GM12873 (cell line): ENCODE measurements at regions not wholly inside any gene's neighbourhood (a gene's known extent, or its start where the extent isn't known, plus 50 kb on each side); places are given as distances from the start of the nearest gene placed in this dataset.

Experiments used
- TF ChIP-seq, protein P1 (sequence below): IDR thresholded peaks from 2 replicates; pipeline ENCODE4 v1.5.1; 2012; ENCODE audit warnings: low read depth, mild to moderate bottlenecking, moderate library complexity, low read length, control low read depth; ENCODE audit not compliant: insufficient read depth; ENCODE audit errors: missing control alignments

DNA sequence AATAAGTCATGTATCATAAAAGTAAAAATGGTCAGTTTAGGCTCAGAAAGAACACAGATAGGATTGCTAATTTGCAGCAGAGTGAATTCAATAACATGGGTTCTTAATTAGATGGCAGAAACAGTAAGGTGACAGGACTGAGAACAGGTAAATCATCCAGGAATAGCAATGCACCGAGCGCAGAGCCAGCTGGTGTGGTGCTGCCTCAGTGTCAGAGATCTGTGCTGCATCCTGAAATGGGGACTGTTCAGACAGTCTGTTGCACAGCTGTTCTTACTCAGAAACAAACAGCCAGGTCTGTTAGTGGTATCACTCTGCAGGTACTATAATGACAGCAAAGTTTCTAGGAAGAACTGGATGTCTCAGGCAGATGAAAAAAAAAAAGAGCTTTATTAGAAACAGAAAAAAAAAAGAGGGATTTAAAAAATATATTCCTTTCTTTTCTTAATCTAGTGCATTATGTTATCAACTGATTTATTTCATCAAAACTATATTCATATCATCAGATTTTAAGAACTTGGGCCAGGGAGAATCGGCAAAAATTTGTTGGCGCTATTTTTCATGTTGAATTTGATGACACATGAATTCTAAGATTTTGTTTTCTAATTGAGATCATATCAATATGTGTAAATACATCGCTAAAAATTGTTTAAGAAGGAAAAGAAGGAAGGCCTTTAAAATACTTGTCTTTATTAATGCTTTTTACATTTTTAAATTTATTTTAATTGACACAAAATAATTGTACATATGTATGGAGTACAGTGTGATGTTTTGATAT, 501.8 kb downstream of the PRKD1 start:
- TF ChIP-seq, protein P1, sequence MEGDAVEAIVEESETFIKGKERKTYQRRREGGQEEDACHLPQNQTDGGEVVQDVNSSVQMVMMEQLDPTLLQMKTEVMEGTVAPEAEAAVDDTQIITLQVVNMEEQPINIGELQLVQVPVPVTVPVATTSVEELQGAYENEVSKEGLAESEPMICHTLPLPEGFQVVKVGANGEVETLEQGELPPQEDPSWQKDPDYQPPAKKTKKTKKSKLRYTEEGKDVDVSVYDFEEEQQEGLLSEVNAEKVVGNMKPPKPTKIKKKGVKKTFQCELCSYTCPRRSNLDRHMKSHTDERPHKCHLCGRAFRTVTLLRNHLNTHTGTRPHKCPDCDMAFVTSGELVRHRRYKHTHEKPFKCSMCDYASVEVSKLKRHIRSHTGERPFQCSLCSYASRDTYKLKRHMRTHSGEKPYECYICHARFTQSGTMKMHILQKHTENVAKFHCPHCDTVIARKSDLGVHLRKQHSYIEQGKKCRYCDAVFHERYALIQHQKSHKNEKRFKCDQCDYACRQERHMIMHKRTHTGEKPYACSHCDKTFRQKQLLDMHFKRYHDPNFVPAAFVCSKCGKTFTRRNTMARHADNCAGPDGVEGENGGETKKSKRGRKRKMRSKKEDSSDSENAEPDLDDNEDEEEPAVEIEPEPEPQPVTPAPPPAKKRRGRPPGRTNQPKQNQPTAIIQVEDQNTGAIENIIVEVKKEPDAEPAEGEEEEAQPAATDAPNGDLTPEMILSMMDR, result no peak

DNA sequence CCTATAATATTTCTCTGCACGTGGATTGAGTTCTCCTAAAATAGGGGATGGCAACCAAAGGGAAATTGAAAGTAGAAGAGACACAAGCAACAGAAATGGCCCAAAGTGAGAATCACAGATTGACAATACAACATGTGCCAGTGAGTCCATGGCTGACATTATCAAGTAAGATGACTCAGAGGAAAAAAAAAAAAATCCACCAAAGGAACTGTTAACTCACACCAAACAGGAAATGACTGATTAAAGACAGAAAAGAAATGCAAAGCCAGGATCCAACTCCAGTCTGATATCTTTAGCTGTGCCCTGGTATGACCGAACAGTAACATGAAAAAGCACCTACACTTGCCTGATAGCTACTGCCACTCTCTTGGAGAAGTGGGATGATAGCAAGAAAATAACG, 485.0 kb downstream of the PRKD1 start:
- TF ChIP-seq, protein P1, result no peak

DNA sequence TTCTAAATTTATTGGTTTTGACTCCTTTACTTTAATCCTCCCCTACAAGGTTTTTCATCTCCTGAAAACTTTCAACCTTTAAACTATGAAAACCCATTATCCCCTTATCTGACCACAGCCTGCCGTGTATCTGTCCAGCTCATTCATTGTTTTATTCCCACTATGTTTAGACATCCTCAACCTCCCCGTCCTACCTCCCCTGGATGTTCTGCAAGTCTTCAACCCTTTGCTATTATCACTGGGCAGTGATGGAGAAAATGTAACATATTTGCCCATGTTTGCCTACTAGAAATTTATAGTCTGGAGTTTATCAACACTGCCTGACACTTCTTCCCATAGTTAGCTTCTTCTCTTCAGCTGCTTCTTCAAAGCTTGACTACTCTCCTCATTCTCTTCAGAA, 483.4 kb downstream of the PRKD1 start:
- TF ChIP-seq, protein P1, result no peak

DNA sequence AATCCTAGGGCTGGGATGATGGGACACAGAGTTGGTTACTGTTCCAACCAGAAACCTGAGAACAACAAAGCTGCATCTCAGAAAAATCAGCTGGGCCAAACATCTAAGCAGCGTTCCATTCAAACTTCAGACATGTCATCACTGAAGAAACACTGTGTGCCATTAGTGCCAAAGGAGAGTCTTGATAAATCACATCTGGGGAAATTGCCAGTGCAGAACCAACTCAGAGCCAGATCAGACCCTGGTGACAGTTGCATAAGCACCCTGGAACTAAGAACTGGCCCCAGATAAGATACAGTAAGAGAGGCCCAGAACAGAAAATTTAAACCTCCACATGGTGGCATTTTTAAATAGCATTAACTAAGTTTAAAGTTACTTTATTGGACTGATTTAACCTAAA, 482.8 kb downstream of the PRKD1 start:
- TF ChIP-seq, protein P1, result no peak

DNA sequence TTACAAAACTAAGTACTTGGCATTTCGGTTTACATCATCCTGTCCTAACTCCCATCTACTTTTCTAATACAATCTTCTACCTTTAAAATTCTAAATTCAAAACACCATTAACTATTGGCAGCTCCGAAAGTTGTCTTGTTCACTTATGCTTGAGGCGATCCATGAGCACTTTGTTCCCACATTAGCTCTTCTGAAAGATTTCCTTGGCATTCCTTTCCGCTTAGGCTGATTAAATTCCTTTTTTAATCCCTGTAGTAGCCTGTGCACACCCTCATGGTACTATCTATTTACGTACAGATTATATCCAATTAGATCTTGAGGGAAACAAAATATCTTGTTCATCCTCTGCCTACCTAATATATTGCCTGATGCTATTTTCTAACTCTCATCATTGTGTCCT, 480.7 kb downstream of the PRKD1 start:
- TF ChIP-seq, protein P1, result no peak

DNA sequence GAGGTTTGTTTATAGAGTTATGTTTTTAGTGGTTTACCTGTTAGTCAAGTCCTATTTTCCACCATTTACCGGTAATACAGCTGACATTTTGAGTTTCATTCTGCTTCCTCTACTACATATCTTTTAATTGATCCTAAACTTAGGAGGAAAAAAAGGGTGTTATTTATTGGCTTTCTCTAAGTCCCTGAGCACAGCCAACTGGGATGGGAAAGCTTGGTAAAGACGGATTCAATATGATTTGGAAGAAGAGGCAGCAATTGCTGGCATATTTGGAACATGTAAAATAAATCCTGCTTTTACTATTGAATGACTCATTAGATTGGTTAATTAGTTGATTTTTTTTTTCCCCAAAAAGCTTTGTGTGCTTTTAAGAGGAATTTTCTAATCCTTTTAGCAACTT, 475.7 kb downstream of the PRKD1 start:
- TF ChIP-seq, protein P1, result no peak

DNA sequence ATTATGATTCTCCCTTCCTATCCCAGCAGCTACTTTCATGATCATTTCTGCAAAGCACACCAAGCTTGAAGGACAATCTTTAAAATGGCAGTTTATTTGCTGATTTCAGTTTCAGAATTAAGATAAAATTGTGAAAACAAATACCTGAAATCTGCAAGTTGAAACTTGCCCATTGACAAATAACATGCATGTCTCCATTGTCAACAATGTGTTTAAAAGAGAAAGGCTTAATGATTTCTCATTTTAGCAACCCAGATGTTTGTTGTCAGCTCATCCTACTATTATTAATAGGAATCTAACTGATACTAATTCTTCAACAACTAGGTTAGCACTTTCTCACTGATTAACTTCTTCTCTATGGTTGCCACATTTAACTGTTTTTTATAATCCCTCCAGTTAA, 474.6 kb downstream of the PRKD1 start:
- TF ChIP-seq, protein P1, result no peak
